H9 (cell line): ENCODE measurements at regions not wholly inside any gene's neighbourhood (a gene's known extent, or its start where the extent isn't known, plus 50 kb on each side); places are given as distances from the start of the nearest gene placed in this dataset.

Experiments
- DNase-seq: peaks from one replicate; pipeline ENCODE4 v3.0.0-alpha.2; 2017
- H2AFZ ChIP-seq: one replicate; pipeline ENCODE4 v1.6.1; 2013; ENCODE audit warnings: mild to moderate bottlenecking, low read length, control low read depth, moderate library complexity
- H2AK5ac ChIP-seq: 2 replicates; pipeline ENCODE4 v1.6.1; 2013; ENCODE audit warnings: low read length, control low read depth, mixed read lengths; ENCODE audit not compliant: insufficient read length
- H2BK120ac ChIP-seq: one replicate; pipeline ENCODE4 v1.6.1; 2013; ENCODE audit warnings: low read depth, mild to moderate bottlenecking, low read length, control low read depth, inconsistent platforms; ENCODE audit not compliant: poor library complexity, severe bottlenecking
- H2BK12ac ChIP-seq: 2 replicates; pipeline ENCODE4 v1.6.1; 2013; ENCODE audit warnings: low read length, control low read depth, mixed read lengths, low read depth; ENCODE audit not compliant: insufficient read length
- H2BK15ac ChIP-seq: 2 replicates; pipeline ENCODE4 v1.6.1; 2013; ENCODE audit warnings: low read depth, low read length, control low read depth
- H2BK20ac ChIP-seq: one replicate; pipeline ENCODE4 v1.6.1; 2013; ENCODE audit warnings: low read depth, mild to moderate bottlenecking, low read length, control low read depth, inconsistent platforms; ENCODE audit not compliant: poor library complexity, severe bottlenecking
- H2BK5ac ChIP-seq: 2 replicates; pipeline ENCODE4 v1.6.1; 2013; ENCODE audit warnings: low read length, control low read depth, mixed read lengths; ENCODE audit not compliant: insufficient read length
- H3K14ac ChIP-seq: 2 replicates; pipeline ENCODE4 v1.6.1; 2013; ENCODE audit warnings: low read length, control low read depth; ENCODE audit not compliant: insufficient read depth
- H3K18ac ChIP-seq: 2 replicates; pipeline ENCODE4 v1.6.1; 2013; ENCODE audit warnings: low read depth, mild to moderate bottlenecking, mixed read lengths, low read length, control low read depth; ENCODE audit not compliant: insufficient read length
- H3K23ac ChIP-seq: 2 replicates; pipeline ENCODE4 v1.6.1; 2013; ENCODE audit warnings: low read length, control low read depth, mixed read lengths, low read depth; ENCODE audit not compliant: insufficient read length
- H3K23me2 ChIP-seq: 2 replicates; pipeline ENCODE4 v1.6.1; 2013; ENCODE audit warnings: low read depth, mild to moderate bottlenecking, mixed read lengths, low read length, control low read depth; ENCODE audit not compliant: insufficient read length, poor library complexity, severe bottlenecking
- H3K27ac ChIP-seq: 2 replicates; pipeline ENCODE4 v1.5.1; 2013; ENCODE audit warnings: low read length, control low read depth, mixed read lengths, low read depth; ENCODE audit not compliant: insufficient read length
- H3K27me3 ChIP-seq: 2 replicates; pipeline ENCODE4 v1.6.1; 2013; ENCODE audit warnings: low read length, control low read depth, inconsistent platforms; ENCODE audit not compliant: insufficient read depth
- H3K4ac ChIP-seq: 2 replicates; pipeline ENCODE4 v1.6.1; 2013; ENCODE audit warnings: low read depth, mild to moderate bottlenecking, control low read depth, inconsistent platforms, low read length, moderate library complexity
- H3K4me1 ChIP-seq: 2 replicates; pipeline ENCODE4 v1.6.1; 2013; ENCODE audit warnings: low read length, control low read depth, inconsistent platforms; ENCODE audit not compliant: insufficient read depth
- H3K4me2 ChIP-seq: 2 replicates; pipeline ENCODE4 v1.6.1; 2013; ENCODE audit warnings: low read length, control low read depth, mixed read lengths; ENCODE audit not compliant: insufficient read length, insufficient read depth
- H3K56ac ChIP-seq: 2 replicates; pipeline ENCODE4 v1.6.1; 2013; ENCODE audit warnings: low read depth, mild to moderate bottlenecking, mixed read lengths, low read length, control low read depth; ENCODE audit not compliant: insufficient read length
- H3K79me1 ChIP-seq: 2 replicates; pipeline ENCODE4 v1.6.1; 2013; ENCODE audit warnings: low read depth, mild to moderate bottlenecking, moderate library complexity, low read length, control low read depth, inconsistent platforms; ENCODE audit not compliant: insufficient read depth, poor library complexity, severe bottlenecking
- H3K79me2 ChIP-seq: 2 replicates; pipeline ENCODE4 v1.6.1; 2013; ENCODE audit warnings: low read length, control low read depth, inconsistent platforms; ENCODE audit not compliant: insufficient read depth
- H3K9ac ChIP-seq: 2 replicates; pipeline ENCODE4 v1.6.1; 2013; ENCODE audit warnings: low read length, control low read depth, mixed read lengths; ENCODE audit not compliant: insufficient read length; ENCODE audit errors: extremely low read depth
- H3K9me3 ChIP-seq: one replicate; pipeline ENCODE4 v1.6.1; 2013; ENCODE audit warnings: low read depth, low read length, inconsistent platforms; ENCODE audit not compliant: control insufficient read depth
- H3T11ph ChIP-seq: one replicate; pipeline ENCODE4 v1.6.1; 2013; ENCODE audit warnings: mild to moderate bottlenecking, low read length, control low read depth, inconsistent platforms
- H4K20me1 ChIP-seq: one replicate; pipeline ENCODE4 v1.6.1; 2013; ENCODE audit not compliant: control insufficient read depth, insufficient read length, insufficient read depth
- H4K5ac ChIP-seq: 2 replicates; pipeline ENCODE4 v1.6.1; 2013; ENCODE audit warnings: low read depth, mild to moderate bottlenecking, mixed read lengths, low read length, control low read depth; ENCODE audit not compliant: insufficient read length
- H4K8ac ChIP-seq: replicated peaks from 2 replicates; pipeline ENCODE4 v1.6.1; 2013; ENCODE audit warnings: low read length, control low read depth, mixed read lengths, low read depth; ENCODE audit not compliant: insufficient read length
- H4K91ac ChIP-seq: 2 replicates; pipeline ENCODE4 v1.6.1; 2013; ENCODE audit warnings: low read depth, mild to moderate bottlenecking, moderate library complexity, mixed read lengths, low read length, control low read depth; ENCODE audit not compliant: insufficient read length
- H3K27ac Mint-ChIP-seq, 3 experiments: 2 replicates in 2 of 3; 3 replicates in 1 of 3; pipeline ENCODE4 v1.8.0; 2020 to 2021; ENCODE audit warnings: mixed read lengths in 3 of 3, mild to moderate bottlenecking in 1 of 3, moderate library complexity in 1 of 3
- H3K27me3 Mint-ChIP-seq: 2 replicates; pipeline ENCODE4 v1.8.0; 2021; ENCODE audit warnings: low read depth, mild to moderate bottlenecking, moderate library complexity, mixed read lengths
- H3K36me3 Mint-ChIP-seq, 3 experiments: 2 replicates in 2 of 3; 3 replicates in 1 of 3; pipeline ENCODE4 v1.8.0; 2020 to 2021; ENCODE audit warnings: low read depth in 3 of 3, mixed read lengths in 3 of 3; ENCODE audit not compliant: insufficient read depth in 1 of 3
- H3K4me1 Mint-ChIP-seq, 2 experiments: 2 replicates each; pipeline ENCODE4 v1.8.0; 2020; ENCODE audit warnings: mixed read lengths in 2 of 2
- H3K4me3 Mint-ChIP-seq, 2 experiments: 2 replicates in 1 of 2; 3 replicates in 1 of 2; pipeline ENCODE4 v1.8.0; 2020 to 2021; ENCODE audit warnings: mild to moderate bottlenecking in 2 of 2, mixed read lengths in 2 of 2, moderate library complexity in 1 of 2
- H3K9me3 Mint-ChIP-seq, 2 experiments: 2 replicates in 1 of 2; 3 replicates in 1 of 2; pipeline ENCODE4 v1.8.0; 2020; ENCODE audit warnings: mild to moderate bottlenecking in 2 of 2, mixed read lengths in 2 of 2, moderate library complexity in 1 of 2
- TF ChIP-seq, protein P1 (sequence below): fragments of 200-600 bp; sonication (generic); conservative IDR thresholded peaks from 3 replicates; pipeline ENCODE4 v1.8.0; 2021; ENCODE audit warnings: antibody characterized with exemption, mild to moderate bottlenecking

DNA sequence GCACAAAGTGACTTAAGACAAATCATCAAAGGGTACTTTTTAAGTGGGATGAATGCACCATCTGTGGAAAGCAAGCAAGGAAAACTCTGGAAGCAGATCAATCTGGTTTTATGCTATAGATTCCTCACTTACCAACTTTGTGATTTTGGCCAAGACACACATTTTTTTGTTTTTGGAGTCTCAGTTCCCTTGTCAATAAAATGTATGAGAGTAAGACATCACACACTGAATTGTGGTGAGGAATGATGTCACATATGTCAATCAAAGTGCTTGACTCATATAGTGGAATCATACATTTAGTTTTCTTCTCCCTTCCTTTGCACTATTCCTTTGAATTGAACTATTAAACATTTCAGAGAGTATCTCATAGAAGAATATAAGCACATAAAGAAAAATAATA is 620.5 kb upstream of the CITED2 start:
- Mint-ChIP-seq H3K27ac (no peak overlapping the region), H3K4me3 (no peak overlapping the region), H3K4me1 (peaks cover 11 to 14% of the 10 kb centered on the region in 2 experiments), H3K9me3 (peaks cover 9 to 11% of the 10 kb centered on the region in 2 experiments; a peak in 4 of 5 replicates), H3K36me3 (peaks cover 0 to 18% (median 6%) of the 10 kb centered on the region in 3 experiments; a peak in 3 of 7 replicates), H3K27me3 (no peaks in the 10 kb centered on the region)
- Histone ChIP-seq H3K27ac (no peak overlapping the region), H3K23me2 (no peaks in the 10 kb centered on the region), H3T11ph (no peak overlapping the region), H4K20me1 (no peaks in the 10 kb centered on the region), H4K91ac (no peak overlapping the region), H2BK12ac (no peak overlapping the region), H3K79me2 (no peaks in the 10 kb centered on the region), H4K5ac (no peak overlapping the region), H3K27me3 (no peaks in the 10 kb centered on the region), H3K9ac (no peak overlapping the region), H2AFZ (no peak overlapping the region), H2BK5ac (no peak overlapping the region), H4K8ac (no peak overlapping the region), H2AK5ac (no peak overlapping the region), H3K14ac (no peak overlapping the region), H2BK20ac (no peak overlapping the region), H3K79me1 (no peaks in the 10 kb centered on the region), H3K9me3 (no peaks in the 10 kb centered on the region), H3K23ac (no peak overlapping the region), H3K56ac (no peak overlapping the region), H3K4me2 (no peak overlapping the region), H3K4me1 (no peaks in the 10 kb centered on the region), H3K4ac (no peak overlapping the region), H3K18ac (no peak overlapping the region), H2BK15ac (no peak overlapping the region), H2BK120ac (no peak overlapping the region)
- DNase-seq, result no peak
- TF ChIP-seq, protein P1, sequence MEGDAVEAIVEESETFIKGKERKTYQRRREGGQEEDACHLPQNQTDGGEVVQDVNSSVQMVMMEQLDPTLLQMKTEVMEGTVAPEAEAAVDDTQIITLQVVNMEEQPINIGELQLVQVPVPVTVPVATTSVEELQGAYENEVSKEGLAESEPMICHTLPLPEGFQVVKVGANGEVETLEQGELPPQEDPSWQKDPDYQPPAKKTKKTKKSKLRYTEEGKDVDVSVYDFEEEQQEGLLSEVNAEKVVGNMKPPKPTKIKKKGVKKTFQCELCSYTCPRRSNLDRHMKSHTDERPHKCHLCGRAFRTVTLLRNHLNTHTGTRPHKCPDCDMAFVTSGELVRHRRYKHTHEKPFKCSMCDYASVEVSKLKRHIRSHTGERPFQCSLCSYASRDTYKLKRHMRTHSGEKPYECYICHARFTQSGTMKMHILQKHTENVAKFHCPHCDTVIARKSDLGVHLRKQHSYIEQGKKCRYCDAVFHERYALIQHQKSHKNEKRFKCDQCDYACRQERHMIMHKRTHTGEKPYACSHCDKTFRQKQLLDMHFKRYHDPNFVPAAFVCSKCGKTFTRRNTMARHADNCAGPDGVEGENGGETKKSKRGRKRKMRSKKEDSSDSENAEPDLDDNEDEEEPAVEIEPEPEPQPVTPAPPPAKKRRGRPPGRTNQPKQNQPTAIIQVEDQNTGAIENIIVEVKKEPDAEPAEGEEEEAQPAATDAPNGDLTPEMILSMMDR, result no peak
